Panc1 (cell line): ENCODE measurements at regions not wholly inside any gene's neighbourhood (a gene's known extent, or its start where the extent isn't known, plus 50 kb on each side); places are given as distances from the start of the nearest gene placed in this dataset.

Experiments
- ATAC-seq: fragments of 200-7000 bp; cut with Tn5 transposase; 2 replicates; pipeline ENCODE4 v1.9.1; 2020; ENCODE audit warnings: mild to moderate bottlenecking, moderate library complexity
- BruUV-seq: library from RNA; stranded (reverse); fragments of 400-500 nt; replicated peaks from 2 replicates; lab custom pipeline; 2021; lab: Mats Ljungman, UMichigan
- CTCF ChIA-PET: fragments of 300-600 bp; sonication (Branson Sonifier 250); formaldehyde crosslinking; loops from one replicate; lab custom pipeline; 2022; ENCODE audit warnings: antibody characterized with exemption; lab: Charles Lee
- POLR2A ChIA-PET: fragments of 300-600 bp; sonication (Branson Sonifier 250); formaldehyde crosslinking; loops from one replicate; lab custom pipeline; 2022; ENCODE audit warnings: antibody characterized with exemption; lab: Charles Lee
- DNase-seq: peaks from one replicate; pipeline ENCODE4 v3.0.0-alpha.2; 2010; ENCODE audit warnings: low read depth, low spot score
- H3K27ac ChIP-seq: 2 replicates; pipeline ENCODE4 v1.5.1; 2011; ENCODE audit warnings: mild to moderate bottlenecking, low read length, inconsistent platforms
- H3K27me3 ChIP-seq: fragments of 200-500 bp; sonication (Bioruptor generic); 2 replicates; pipeline ENCODE4 v1.6.0; 2014; ENCODE audit warnings: low read length, inconsistent platforms; ENCODE audit not compliant: control insufficient read depth, insufficient read depth
- H3K36me3 ChIP-seq: fragments of 200-500 bp; sonication (Bioruptor generic); 2 replicates; pipeline ENCODE4 v1.5.1; 2014; ENCODE audit warnings: inconsistent platforms, mild to moderate bottlenecking, low read length, moderate library complexity; ENCODE audit not compliant: control insufficient read depth, insufficient read depth
- H3K4me1 ChIP-seq: 2 replicates; pipeline ENCODE4 v1.5.1; 2011; ENCODE audit warnings: inconsistent platforms, mild to moderate bottlenecking, low read length, moderate library complexity; ENCODE audit not compliant: control insufficient read depth, insufficient read depth
- H3K4me3 ChIP-seq, 2 experiments: 2 replicates each; pipeline ENCODE4 v1.5.1; 2011 to 2012; ENCODE audit warnings: low read depth in 2 of 2, low read length in 2 of 2, mild to moderate bottlenecking in 2 of 2, inconsistent platforms in 1 of 2, moderate library complexity in 1 of 2
- H3K9me3 ChIP-seq: fragments of 200-500 bp; sonication (Bioruptor generic); 2 replicates; pipeline ENCODE4 v1.5.1; 2014; ENCODE audit warnings: low read depth, mild to moderate bottlenecking, inconsistent platforms, low read length, moderate library complexity; ENCODE audit not compliant: control insufficient read depth, insufficient read depth
- CTCF ChIP-seq: fragments of 450-650 bp; IDR thresholded peaks from 2 replicates; pipeline ENCODE4 v1.5.1; 2017; ENCODE audit warnings: mild to moderate bottlenecking
- POLR2AphosphoS5 ChIP-seq: IDR thresholded peaks from 2 replicates; pipeline ENCODE4 v1.6.1; 2012; ENCODE audit warnings: mild to moderate bottlenecking, low read depth, low read length, moderate library complexity
- REST ChIP-seq, 2 experiments: IDR thresholded peaks; 2 replicates each; pipeline ENCODE4 v1.6.1; 2011 to 2012; ENCODE audit warnings: low read depth in 2 of 2, control low read depth in 1 of 2, low read length in 1 of 2, mild to moderate bottlenecking in 1 of 2, moderate library complexity in 1 of 2; ENCODE audit not compliant: insufficient read depth in 1 of 2
- SIN3A ChIP-seq: IDR thresholded peaks from 2 replicates; pipeline ENCODE4 v1.6.1; 2012; ENCODE audit warnings: low read depth, mild to moderate bottlenecking, low read length, moderate library complexity, borderline replicate concordance; ENCODE audit not compliant: insufficient read depth
- TCF7L2 ChIP-seq: IDR thresholded peaks from 2 replicates; pipeline ENCODE4 v1.6.1; 2011; ENCODE audit warnings: mild to moderate bottlenecking, low read depth, low read length, inconsistent platforms
- in situ Hi-C: cut with HindIII; loops from 2 replicates; pipeline ENCODE4 v1.10.0; 2016; ENCODE audit warnings: low sequenced_read_pairs, low pct_unique_long_range_greater_than_20kb
- intact Hi-C: fragments of 100-400 bp; cut with micrococcal nuclease; formaldehyde crosslinking; loops from one replicate; pipeline ENCODE4 v1.10.0; 2022; ENCODE audit not compliant: unreplicated experiment

- no peaks in the 10 kb centered on the region for H3K4me1 ChIP-seq
- H3K9me3 ChIP-seq = no peaks in the 10 kb centered on the region
- ATAC-seq = no peak
- no peak overlapping the region for H3K27ac ChIP-seq
- BruUV-seq = no TSS peak
- H3K36me3 ChIP-seq = no peaks in the 10 kb centered on the region
- ChIA-PET CTCF (no interaction called here), POLR2A (no interaction called here)
- in situ Hi-C loops = no loop called here
- intact Hi-C loops = no loop called here
- TF ChIP-seq SIN3A (no peak), CTCF (no peak), POLR2AphosphoS5 (no peak), TCF7L2 (no peak), REST (IDR thresholded peaks at IDR 0.05; ENCODE audit: insufficient read depth in 1 of 2, low read depth in 2 of 2, low read length in 1 of 2) (no peak)
- 0 out of 2 replicates have a peak, but pooled peaks cover 2% of the 10 kb centered on the region for H3K27me3 ChIP-seq
- no peak overlapping the region for H3K4me3 ChIP-seq
- DNase-seq = no peak
These were observed 132.0 kb upstream of the CHD6 start for GRCh38 chr20:41750137-41750536.

- BruUV-seq = no TSS peak
- Histone ChIP-seq H3K27me3 (0 out of 2 replicates have a peak, but pooled peaks cover 2% of the 10 kb centered on the region), H3K9me3 (no peaks in the 10 kb centered on the region), H3K27ac (no peak overlapping the region), H3K4me1 (no peaks in the 10 kb centered on the region), H3K4me3 (no peak overlapping the region), H3K36me3 (no peaks in the 10 kb centered on the region)
- POLR2A ChIA-PET = no interaction called here
- DNase-seq (no peak), ATAC-seq (no peak)
- TF ChIP-seq POLR2AphosphoS5 (no peak), CTCF (no peak), TCF7L2 (no peak), SIN3A (no peak), REST (IDR thresholded peaks at IDR 0.05; ENCODE audit: insufficient read depth in 1 of 2, low read depth in 2 of 2, low read length in 1 of 2) (no peak)
- in situ Hi-C loops (no loop called here), intact Hi-C loops (no loop called here)
- CTCF ChIA-PET = no interaction called here
These were observed 130.8 kb upstream of the CHD6 start for GRCh38 chr20:41748756-41749582.
